ENCODE measurements at regions not wholly inside any gene's neighbourhood (a gene's known extent, or its start where the extent isn't known, plus 50 kb on each side); places are given as distances from the start of the nearest gene placed in this dataset.
"Not testable (repeated sequence)": the region's sequence is repeated elsewhere in the genome, so short reads cannot be mapped to it uniquely, and the experiment has no call there.

DNA sequence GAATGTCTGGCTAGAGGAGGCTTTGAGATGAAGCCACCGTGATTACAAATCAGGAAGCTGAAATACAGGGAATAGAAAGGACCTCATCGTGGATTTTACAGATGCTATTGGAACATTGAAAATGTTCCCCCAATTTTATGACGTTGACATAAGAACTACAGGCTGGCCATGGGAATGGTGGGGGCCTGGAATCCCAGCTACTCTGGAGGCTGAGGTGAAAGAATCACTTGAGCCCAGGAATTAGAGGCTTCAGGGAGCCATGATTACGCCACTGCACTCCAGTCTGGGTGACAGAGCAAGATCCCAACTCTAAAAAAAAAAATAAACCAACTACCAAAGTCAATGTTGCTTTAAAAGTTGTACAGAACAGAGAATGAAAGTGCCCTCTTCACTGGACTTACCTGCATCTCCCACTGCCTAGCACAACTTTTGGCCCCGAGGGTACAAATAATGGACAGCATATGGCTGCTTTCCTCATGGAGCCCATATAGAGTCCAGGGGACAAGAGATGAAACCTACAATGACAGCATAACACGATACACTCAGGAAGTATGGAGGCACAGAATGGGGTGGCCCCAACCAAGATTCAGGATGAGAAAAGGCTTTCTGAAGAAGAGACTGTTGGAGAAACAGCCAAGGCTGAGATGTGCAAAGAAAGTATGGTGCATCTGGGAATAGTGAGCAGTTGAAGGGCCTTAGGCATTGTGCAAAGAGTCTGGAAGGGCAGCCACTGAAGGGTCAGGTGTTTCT is 254.8 kb downstream of the MYCN start:
- no peak for DNase-seq

DNA sequence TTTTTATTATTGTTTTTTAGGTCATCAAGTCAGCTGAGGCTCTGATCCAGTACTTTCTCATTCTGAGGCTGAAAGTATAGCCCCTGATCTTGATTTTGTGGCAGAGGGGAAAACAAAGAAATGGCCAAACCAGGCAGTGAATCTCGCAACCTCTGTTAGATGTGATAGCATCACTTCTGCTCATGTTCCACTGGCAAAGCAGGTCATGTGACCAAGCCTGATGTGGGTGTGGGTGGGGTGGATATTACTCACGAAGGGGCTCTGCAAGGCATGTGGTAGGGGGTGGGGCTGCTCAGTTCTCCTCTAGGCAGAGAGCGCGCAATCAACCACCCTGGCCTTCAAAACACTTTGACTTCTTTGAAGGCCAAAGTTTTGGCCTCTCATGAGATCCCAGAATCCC is 254.2 kb downstream of the MYCN start:
- no peak for DNase-seq

DNA sequence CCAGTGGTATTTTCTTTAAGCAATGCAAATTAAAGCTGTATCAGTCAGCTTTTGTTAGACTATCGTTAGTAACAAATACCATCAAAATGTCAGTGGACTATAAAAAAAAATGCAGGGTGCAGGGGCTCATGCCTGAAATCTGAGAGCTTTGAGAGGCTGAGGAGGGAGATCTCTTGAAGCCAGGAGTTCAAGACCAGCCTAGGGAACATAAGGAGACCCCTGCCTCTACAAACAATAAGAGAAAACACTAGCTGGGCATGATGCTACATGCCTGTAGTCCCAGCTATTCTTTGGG is 253.7 kb downstream of the MYCN start:
- no peak for DNase-seq

DNA sequence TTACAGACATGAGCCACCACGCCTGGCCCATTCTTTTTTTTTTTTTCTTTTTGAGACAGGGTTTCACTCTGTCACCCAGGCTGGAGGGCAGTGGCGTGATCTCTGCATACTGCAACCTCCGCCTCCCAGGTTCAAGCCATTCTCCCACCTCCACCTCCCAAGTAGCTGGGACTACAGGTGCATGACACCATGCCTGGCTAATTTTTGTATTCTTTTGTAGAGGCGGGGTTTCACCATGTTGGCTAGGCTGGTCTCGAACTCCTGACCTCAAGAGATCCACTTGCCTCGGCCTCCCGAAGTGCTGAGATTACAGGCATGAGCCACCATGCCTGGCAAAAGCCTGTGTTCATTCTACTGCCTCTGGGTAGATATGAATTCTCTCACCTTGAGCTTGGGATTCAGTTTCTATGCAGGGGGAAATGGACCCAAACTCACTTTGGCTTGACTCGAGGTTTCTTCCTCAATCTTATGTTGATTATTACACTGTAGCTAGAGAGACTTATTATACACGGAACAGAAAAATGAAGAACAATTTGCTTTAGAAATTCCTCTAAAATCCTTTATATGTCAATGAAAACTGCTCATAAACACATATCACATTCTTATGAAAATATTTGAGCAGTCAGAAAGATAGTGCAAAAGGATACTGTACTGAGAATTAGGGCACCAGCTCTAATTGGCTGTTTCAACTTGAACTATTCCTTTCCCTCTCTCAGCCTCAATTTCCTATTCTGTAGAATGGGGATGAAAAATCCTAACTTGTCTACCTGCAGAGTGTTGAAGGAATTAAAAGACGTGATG is 252.3 kb downstream of the MYCN start:
- no peak for DNase-seq

DNA sequence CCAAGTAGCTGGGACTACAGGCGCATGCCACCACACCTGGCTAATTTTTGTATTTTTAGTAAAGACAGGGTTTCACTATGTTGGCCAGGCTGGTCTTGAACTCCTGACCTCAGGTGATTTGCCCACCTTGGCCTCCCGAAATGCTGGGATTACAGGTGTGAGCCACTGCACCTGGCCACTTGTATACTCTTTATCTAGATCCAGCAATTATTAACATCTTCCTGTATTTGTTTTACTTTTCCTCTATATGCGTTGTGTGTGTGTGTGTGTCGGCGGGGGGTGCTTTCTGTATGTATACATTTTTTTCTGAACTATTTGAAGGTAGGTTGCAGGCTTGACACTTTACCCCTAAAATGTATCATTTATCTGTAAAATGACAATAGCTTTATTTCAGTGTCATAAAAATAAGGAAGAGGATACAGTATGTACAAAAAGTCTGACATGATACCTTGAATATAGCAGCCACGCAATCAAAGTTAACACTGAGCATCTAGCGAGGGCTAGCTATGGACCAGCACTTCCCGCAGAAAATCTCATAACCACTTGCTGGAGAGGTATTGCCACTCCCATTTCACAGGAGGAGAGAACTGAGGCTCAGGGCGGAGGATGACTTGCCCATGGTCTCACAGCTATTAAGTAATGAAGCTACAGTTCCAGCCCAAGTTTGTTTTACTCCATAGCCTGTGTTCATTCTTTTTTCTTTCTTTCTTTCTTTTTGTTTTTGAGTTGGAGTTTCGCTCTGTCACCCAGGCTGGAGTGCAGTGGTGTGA is 251.3 kb downstream of the MYCN start:
- DNase-seq: no peak

DNA sequence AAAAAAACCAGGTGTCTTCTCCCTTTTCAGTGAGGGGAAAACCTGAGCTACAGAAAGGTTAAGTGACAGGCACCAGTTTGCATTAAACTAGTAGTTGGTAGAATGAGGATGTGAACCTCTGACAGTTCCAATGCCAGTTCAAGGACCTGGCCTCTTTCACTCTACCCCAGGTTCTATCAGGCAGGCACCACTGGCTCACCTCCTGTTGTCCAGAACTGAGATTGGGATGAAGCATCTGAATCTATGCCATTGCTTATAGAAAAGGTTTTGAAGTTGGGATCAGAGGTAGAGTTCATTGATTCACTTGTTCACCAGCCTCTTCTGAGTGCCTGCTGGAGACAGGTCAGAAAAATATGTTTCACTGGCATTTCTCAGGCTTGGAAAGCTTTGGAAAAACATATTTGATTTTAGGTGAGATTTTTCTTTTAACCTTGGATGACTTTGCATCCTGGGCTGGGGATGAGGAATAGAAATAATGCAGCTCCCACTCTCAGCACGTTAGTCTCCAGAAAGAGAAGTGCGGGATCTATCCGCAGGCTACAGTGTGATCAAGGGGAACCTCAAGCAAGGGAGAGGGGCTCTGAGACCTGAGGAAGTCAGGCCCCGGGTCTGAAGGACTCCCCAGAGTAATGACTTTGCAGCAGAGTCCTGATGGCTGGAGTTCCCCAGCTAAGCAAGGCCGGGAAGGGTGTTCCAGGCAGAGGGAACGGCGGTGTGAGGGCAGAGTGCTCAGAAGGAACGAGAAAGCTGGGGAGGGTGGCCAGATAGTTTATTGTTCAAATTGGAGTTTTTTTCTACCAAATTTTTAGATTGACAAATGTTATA is 250.3 kb downstream of the MYCN start:
- no peak for DNase-seq

DNA sequence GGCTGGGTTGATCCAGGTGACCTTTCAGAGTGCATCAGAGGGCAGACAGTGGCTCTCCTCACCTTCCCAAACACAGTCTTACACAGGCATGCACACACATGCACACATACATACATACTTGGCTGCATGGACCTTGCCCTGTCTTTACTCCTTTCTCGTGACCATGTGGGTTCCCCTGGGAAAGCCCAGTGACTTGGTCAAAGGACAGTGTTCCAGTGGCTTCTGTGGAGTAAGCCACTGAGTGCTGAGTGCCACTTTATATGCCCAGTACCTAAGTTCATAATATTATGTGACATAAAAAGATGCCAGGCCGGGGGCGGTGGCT is 249.4 kb downstream of the MYCN start:
- no peak for DNase-seq

DNA sequence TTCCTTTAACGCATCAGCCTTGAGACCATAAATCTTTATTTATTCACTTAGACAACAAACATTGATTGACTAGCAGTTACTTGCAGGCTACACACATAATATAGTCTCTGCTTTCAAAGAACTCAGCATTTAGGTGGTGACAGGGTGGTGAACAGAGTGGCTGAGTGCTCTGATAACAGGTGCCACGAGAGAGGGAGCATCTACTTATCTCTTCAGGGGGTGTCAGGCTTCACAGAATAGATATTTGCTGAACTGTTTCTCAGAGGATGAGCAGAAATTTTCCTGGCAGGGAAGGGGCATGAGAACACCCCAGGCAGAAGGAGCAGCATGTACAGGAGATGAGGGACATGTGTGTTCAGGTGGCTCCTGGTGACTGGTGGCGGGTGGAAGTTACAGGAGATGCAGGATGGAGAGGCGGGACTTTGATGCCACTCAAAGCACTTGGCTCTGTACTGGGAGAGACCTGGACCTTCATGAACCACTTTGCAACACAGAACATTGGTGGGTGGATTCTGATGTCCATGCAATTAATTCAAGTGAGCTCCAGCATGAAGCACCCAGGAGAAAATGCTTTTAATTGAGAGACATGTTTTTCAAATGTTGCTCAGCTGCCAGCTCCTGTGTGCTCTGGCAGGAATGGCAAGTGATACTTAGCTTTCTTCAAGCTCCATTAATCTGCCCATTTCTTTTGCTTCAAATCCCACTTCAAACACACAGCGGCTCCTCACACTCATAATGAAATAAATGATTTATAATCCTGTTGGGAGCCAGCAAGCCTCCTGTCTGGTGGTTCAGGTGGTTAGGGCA is 248.9 kb downstream of the MYCN start:
- DNase-seq: no peak

DNA sequence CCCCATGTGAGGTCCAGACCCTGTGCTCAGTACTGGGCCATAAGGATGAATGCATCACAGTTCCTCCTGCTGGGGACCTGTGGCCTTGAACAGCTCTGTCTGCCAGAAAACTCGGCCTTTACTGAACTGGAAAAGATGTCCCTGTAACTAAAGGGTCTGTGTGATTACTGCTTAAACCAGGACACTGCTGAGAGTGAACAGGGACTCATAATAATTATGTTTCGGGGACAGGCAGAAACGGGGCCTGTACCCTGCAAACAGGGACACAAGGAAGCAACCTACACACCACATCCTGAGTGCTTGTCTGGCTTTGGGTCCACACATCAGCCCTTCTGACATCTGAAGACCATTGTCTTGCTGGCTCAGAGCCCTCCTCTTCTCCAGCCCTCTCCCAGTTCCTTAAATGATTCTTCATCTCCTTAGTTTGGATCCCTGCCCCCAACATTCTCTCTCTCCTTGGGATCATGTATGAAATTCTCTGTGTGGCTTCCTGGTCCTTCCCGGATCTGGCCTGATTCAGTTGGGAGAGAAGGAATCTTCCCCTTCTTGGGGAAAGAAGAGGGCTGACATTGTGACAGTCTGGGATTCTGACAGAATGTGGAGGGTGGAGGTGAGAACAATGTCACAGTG is 248.0 kb downstream of the MYCN start:
- DNase-seq: no peak

DNA sequence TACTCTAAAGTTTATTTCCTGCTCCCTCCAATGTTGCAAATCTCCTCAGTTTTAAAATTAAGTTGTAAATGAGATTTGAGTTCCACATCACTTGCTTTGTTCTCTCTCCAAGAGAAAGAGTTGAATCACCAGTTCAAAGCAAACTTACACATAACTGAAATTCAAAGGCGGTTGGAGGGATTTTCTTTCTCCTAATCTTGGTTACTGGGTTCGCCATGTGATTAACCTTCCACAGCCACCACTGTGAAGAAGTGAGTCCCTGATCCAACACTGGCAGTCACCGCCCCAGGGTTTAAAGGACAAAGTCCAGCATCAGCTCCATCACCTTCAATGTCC is 247.1 kb downstream of the MYCN start:
- DNase-seq: no peak

DNA sequence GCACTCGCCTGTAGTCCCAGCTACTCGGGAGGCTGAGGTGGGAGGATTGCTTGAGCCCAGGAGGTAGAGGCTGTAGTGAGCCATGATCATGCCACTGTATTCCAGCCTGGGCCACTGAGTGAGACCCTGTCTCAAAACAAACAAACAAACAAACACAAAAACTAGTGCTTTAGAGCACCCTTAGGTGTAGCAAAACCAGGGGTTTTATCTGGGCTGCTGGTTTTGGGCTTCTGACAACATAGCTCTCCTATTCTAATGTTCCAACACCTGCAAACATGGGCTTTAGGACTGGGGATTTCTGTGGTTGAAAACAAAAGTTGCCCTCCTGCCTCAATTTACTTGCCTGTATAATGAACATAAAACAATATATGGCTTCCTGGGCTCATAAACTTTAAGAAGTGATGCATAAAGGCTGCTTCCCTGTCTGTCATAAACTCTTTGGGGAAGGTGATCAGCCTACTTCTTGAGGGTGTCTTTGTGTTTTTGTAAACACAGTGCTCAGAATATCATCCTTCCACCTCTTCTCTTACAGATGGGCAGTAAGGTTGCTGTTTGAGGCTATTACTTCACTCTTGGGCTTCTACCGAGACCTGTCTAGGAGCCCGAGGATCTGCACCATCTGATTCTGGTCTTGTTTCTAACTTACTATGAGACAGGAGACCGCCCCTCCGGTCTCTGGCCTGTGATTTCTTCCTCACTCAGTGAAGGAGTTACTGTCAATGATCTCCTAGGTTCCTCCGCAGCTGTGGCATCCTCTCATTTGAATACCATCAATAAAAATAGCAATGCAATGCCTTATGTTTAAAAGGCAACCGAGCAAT is 246.5 kb downstream of the MYCN start:
- no peak for DNase-seq

DNA sequence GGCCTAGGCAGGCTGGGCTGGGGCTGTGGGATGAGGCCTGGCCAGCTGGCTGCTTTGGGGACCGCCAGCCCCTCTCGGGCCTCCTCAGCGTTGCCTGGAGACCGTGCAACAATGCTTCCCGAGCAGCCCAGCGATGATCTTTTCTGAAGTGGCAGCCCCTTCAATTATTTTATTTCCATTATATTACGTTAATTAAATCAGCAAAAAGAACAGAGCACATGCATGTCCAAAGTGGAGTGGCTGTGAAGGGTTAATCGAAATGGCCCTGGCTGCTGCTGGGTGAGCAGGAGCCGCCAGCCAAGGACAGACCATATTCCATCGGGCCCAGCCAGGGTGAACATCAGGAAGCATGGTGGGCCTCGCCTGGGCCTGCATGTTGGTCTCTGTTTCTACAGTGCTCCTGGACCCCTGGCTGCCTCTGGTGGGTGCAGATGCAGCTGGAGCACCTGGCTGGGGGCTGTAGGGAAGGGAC is 245.5 kb downstream of the MYCN start:
- no peak for DNase-seq

DNA sequence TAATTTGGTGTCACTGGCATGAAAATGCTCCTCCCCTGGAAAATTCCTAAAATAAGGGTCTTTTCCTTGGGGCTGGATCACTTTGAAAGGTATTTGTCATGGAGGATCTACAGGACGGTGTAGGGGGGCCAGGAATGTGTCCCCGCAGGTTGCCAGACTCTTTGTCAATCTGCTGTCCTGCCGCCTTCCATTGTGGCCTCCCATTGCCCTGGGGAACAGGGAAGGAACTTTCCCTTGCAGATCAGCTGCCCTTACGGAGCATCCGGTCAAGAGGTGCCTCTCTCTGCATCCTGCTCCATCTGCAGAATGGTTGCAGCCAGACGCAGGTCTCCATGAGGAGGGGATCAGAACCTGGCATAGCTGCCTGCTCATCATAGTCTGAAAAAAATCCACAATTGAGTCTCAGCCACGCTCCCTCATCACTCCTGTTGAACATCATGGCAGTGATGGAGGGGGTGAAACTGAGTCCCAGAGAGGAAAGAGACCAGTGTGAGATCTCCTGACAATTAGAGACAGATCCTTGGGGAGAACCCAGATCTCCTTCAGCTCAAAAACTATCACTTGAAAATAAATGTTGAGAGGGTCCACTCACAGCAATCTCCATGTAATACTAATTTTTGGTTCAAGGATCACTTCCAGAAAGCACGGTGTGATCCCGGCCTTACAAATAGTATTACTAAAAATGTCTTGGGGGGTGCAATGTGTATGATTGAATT is 244.8 kb downstream of the MYCN start:
- DNase-seq: no peak

DNA sequence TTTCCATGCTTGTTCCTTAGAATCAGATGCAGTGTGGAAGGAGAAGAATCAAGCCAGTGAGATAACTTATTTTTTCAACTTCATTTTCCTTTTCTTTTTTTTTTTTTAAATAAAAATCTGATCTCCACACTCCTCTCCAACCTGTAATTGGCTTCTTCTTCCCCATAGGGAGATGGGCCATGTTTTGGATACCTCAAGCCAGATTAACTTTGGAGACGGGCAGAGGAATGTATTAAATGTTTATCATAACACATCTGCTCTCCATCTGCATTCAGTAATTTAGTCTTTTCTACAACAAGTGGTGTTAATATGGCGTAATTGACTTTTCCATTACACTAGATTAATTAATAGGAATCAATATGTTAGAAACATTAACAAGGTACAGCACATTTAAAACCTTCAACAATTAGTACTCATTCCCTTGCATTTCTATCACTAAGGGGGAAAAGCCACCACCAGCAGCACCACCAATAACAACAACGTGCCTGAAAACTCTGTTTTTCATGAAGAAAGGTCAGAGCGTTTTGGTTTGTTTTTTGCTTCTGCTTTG is 244.1 kb downstream of the MYCN start:
- DNase-seq: no peak

DNA sequence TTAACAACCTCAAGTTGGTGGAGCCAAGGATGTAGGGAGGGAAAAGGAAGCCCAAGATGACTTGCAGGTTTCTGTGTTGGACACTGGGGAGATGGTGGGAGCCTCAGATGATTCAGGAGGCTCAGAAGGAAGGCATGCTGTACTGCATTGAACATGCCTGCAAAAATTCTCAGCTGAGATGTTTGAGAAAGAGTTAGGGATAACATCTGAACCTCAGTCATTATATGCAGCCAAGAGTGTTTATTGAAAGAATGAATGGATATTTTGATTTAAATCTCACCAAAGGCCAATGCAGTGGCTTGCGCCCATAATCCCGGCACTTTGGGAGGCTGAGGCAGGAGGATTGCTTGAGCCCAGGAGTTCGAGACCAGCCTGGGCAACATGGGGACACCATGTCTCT is 243.0 kb downstream of the MYCN start:
- DNase-seq: no peak

DNA sequence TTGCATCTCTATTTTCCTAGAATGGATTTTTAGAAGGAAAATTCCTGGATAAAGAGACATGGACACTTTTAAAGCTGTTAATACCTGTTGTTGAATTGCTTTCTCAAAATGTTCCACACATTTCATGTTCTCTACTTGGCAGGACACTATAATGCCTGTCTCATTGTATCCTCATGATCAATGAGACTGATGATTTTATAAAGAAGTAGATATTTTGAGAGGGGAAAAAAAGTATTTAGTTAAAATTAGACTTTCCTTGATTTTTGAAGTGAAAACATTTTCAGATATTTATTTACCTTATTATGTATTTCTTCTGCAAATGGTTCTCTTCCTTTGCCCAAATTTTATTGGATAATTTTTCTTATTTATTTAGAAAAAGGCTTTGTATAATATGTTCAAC is 242.5 kb downstream of the MYCN start:
- no peak for DNase-seq

DNA sequence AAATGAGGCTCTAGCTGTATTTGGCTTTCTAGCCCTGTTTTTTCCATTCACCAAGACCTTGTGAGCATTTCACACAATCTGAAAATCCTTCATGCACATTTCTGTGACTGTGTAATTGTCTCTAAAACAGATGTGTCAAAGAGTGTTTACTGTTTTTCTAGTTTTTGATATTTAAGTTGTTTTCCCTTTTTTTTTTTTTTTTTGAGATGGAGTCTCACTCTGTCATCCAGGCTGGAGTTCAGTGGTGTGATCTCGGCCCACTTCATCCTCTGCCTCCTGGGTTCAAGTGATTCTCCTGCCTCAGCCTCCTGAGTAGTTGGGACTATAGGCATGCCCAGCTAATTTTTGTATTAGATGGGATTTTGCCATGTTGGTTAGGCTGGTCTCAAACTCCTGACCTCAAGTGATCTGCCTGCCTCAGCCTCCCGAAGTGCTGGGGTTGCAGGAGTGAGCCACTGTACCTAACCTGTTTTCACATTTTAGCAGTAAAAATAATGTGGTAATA is 242.0 kb downstream of the MYCN start:
- not testable (repeated sequence) for DNase-seq

DNA sequence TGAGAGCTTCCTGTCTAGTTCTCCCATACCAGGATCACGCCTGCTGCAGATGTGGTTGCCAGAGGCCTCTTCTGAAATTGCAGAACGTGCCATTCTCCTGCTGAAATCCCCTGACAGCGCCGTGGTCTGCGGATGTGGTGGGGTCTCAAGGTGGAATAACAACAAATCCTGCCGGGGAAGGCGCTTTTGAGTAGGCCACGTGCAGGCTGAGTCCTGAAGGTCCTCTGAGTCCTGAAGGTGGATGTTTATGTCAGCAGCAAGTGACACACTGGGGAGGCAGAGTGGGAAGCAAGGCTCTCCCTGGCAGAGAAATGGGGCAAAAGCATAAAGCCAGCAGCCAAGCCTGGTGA is 241.4 kb downstream of the MYCN start:
- DNase-seq: no peak

DNA sequence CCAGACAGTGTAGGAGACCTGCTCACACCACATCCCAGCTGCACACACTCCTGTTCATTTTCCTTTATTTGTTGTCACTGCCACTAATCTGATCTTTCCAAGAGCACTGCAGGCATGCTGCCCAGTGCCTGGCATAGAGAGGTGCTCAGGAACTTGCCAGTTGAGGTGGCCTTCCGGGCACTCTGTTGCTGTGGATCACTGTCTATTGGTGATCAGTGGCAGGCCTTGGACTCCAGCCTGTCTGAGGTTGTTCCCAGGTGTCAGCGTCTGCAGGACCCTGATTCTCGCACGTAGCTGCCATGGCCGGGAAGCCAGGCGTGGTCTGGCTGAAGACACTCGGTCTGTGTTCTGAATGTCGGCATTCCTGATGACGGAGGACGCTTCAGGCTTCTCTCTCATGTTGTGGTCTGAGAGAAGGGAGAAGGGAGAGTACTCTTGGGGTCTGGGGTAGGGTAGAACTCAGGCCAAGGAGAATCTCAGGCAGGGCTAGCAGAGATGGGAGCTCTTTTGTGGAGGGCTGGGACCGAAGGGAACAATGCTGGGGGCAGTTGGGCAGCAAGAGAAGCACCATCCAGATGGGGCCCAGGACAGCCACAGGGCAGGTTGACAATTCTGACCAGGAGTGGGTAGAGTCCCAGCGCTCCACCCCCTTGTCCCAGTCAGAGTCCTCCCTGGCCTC is 240.9 kb downstream of the MYCN start:
- DNase-seq: no peak

Measured in CD4-positive, alpha-beta T cell treated with Interleukin-10 for 1 hour (primary cell).